Fibroblast of lung (primary cell): ENCODE measurements at regions not wholly inside any gene's neighbourhood (a gene's known extent, or its start where the extent isn't known, plus 50 kb on each side); places are given as distances from the start of the nearest gene placed in this dataset.

Experiments used
- CTCF ChIP-seq, 2 donors: IDR thresholded peaks in 1 of 2; conservative IDR thresholded peaks in 1 of 2; 1 replicate in 1 of 2; 2 replicates in 1 of 2; pipeline ENCODE4 v1.5.1; 2011 to 2012; ENCODE audit warnings: low read length in 2 of 2, control low read depth in 1 of 2, inconsistent platforms in 1 of 2, low read depth in 1 of 2, mild to moderate bottlenecking in 1 of 2
- EZH2 ChIP-seq: IDR thresholded peaks from 2 replicates; pipeline ENCODE4 v1.5.1; 2012; ENCODE audit warnings: low read length, control low read depth, mild to moderate bottlenecking; ENCODE audit errors: missing control alignments

GRCh38 chr5:84817953-84818352 is 433.3 kb upstream of the EDIL3 start:
- TF ChIP-seq CTCF (conservative IDR thresholded peaks at IDR 0.05 in 1 of 2, IDR thresholded peaks at IDR 0.05 in 1 of 2; ENCODE audit: low read depth in 1 of 2, low read length in 2 of 2) (no peak), EZH2 (no peak)
